Jurkat, Clone E6-1 (cell line): ENCODE measurements at regions not wholly inside any gene's neighbourhood (a gene's known extent, or its start where the extent isn't known, plus 50 kb on each side); places are given as distances from the start of the nearest gene placed in this dataset.
A peak's percentile ranks its signal among the peaks of the same experiment; 100 is the strongest.
"Not testable (repeated sequence)": the region's sequence is repeated elsewhere in the genome, so short reads cannot be mapped to it uniquely, and the experiment has no call there.

Source experiments
- DNase-seq: peaks from one replicate; pipeline ENCODE4 v3.0.0-alpha.2; 2011; ENCODE audit warnings: low read depth, low spot score
- H3K4me3 ChIP-seq: 2 replicates; pipeline ENCODE4 v1.5.1; 2011; ENCODE audit warnings: mild to moderate bottlenecking, low read length, control low read depth, moderate library complexity

GRCh38 chr4:38365261-38365660 lies 298.7 kb upstream of the KLF3 start:
- no peak for DNase-seq
- no peak overlapping the region for H3K4me3 ChIP-seq

GRCh38 chr4:38365748-38366310 lies 298.2 kb upstream of the KLF3 start:
- DNase-seq: no peak
- H3K4me3 ChIP-seq: no peak overlapping the region

- peak; percentile 5 for DNase-seq
- no peak overlapping the region for H3K4me3 ChIP-seq
These were observed 297.5 kb upstream of the KLF3 start for GRCh38 chr4:38366456-38366855.

- DNase-seq: no peak
- H3K4me3 ChIP-seq: no peak overlapping the region
These were observed 297.0 kb upstream of the KLF3 start for GRCh38 chr4:38366997-38367396.

GRCh38 chr4:38367642-38368174 lies 296.3 kb upstream of the KLF3 start:
- no peak for DNase-seq
- no peak overlapping the region for H3K4me3 ChIP-seq

GRCh38 chr4:38368613-38369012 lies 295.4 kb upstream of the KLF3 start:
- no peak for DNase-seq
- no peak overlapping the region for H3K4me3 ChIP-seq

- no peak for DNase-seq
- H3K4me3 ChIP-seq: no peak overlapping the region
These were observed 292.6 kb upstream of the KLF3 start for GRCh38 chr4:38371391-38371851.

GRCh38 chr4:38373375-38373774 lies 290.6 kb upstream of the KLF3 start:
- H3K4me3 ChIP-seq: no peak overlapping the region
- DNase-seq: no peak

- DNase-seq: no peak
- no peak overlapping the region for H3K4me3 ChIP-seq
These were observed 286.8 kb upstream of the KLF3 start for GRCh38 chr4:38377195-38377594.

GRCh38 chr4:38378478-38378877 lies 285.5 kb upstream of the KLF3 start:
- DNase-seq: no peak
- H3K4me3 ChIP-seq: no peak overlapping the region

GRCh38 chr4:38381788-38382187 lies 282.2 kb upstream of the KLF3 start:
- no peak overlapping the region for H3K4me3 ChIP-seq
- DNase-seq: no peak

- H3K4me3 ChIP-seq: no peak overlapping the region
- no peak for DNase-seq
These were observed 281.5 kb upstream of the KLF3 start for GRCh38 chr4:38382520-38382919.

- H3K4me3 ChIP-seq: no peak overlapping the region
- DNase-seq: no peak
These were observed 280.3 kb upstream of the KLF3 start for GRCh38 chr4:38383646-38384121.

GRCh38 chr4:38385093-38386004 lies 278.6 kb upstream of the KLF3 start:
- no peak for DNase-seq
- H3K4me3 ChIP-seq: no peak overlapping the region

- H3K4me3 ChIP-seq: no peak overlapping the region
- no peak for DNase-seq
These were observed 277.9 kb upstream of the KLF3 start for GRCh38 chr4:38386005-38386551.

GRCh38 chr4:38386654-38387188 lies 277.3 kb upstream of the KLF3 start:
- H3K4me3 ChIP-seq: no peak overlapping the region
- DNase-seq: no peak

- no peak overlapping the region for H3K4me3 ChIP-seq
- DNase-seq: no peak
These were observed 276.7 kb upstream of the KLF3 start for GRCh38 chr4:38387348-38387747.

- H3K4me3 ChIP-seq: no peak overlapping the region
- no peak for DNase-seq
These were observed 276.2 kb upstream of the KLF3 start for GRCh38 chr4:38387819-38388218.

GRCh38 chr4:38388907-38389306 lies 275.1 kb upstream of the KLF3 start:
- not testable (repeated sequence) for DNase-seq, H3K4me3 ChIP-seq
